ENCODE measurements at regions not wholly inside any gene's neighbourhood (a gene's known extent, or its start where the extent isn't known, plus 50 kb on each side); places are given as distances from the start of the nearest gene placed in this dataset.
"Not testable (repeated sequence)": the region's sequence is repeated elsewhere in the genome, so short reads cannot be mapped to it uniquely, and the experiment has no call there.

DNA sequence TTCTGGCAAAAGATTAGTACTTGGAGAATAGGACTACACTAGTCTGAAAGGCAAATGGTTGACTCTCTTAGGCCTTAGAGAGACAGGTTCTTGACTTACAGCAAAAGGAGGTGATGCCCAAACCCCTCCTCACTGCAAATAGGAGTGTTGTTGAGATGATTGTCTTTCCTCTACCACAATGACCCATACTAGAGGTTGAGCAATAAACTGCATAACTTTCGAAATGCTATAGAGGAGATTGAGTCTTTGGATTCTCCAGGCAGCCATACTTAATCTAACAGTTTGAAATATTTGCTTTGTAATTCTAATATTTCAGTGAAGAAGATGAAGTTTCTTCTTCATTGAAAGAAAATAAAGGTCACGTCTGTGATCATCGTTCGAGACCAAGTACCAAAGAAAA lies 498.5 kb upstream of the GBE1 start:
- no peak for DNase-seq

DNA sequence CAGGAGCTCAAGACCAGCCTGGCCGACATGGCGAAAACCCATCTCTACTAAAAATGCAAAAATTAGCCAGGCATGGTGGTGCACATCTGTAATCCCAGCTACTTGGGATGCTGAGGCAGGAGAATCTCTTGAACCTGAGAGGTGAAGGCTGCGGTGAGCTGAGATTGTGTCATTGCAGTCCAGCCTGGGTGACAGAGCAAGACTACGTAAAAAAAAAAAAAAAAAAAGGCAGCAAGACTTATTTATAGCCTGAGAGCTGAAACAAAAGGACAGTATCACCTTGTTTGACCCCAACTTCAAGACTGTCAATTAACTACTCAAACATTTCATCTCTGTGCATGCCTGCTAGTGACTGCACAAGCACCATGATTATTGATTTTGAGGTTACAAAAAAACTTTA lies 478.9 kb upstream of the GBE1 start:
- DNase-seq: no peak

DNA sequence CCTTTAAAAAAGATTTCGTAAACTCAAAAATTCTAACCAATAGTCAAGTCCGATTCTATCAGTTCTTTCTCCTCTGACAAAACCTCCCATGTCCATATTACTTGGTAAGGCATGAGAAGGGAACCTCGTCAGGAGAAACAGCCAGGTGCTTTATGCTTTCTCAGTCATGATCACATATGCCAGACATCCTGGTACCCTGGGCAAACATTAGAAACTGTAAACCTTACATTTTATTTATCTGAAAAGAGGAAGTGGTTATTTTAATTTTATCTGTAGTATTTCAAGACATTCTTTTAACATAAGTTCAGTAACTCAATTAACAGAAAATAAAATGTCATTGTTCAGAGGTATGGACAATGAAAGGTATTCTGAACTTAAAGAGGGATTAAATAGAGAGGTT lies 474.8 kb upstream of the GBE1 start:
- no peak for DNase-seq

DNA sequence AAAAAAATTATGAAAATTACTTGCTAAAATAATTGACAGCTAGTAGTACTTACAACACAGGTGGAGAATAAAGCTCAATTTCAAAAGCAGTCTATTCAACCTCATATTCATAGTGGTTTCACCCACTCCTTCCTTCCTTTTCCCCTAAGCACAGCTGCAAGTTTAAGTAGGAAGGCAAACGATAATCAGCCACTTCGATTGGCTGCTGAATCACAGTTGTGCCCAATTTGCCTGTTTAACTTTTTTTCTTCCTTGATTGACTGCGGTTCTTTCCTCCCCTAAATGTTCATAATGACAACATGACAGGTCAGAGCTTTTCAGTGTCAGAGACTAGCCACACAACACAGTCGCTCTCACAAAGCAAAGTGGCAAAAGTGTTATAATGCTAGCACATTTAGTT lies 468.0 kb upstream of the GBE1 start:
- DNase-seq: no peak

DNA sequence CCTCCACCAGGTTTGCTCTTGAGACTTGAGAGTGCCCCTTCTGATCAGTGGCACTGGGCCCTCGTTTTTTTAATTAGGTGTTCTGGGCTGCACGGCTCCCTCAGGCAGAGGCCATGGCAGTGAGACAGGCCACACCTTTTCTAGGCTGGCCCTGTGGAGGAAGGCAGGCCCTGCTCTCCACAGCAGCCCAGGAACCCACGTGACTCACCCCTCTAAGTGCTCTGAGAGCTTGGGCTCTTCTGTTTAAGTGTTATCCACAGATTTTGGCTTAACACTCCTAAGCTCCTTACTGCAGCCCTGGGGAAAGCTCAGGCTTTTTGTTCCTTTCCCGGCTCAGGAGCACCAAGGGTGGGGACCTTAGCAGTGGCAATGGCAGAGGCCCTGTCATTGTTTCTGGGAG lies 463.2 kb upstream of the GBE1 start:
- peak; percentile 33 to 74 for DNase-seq

DNA sequence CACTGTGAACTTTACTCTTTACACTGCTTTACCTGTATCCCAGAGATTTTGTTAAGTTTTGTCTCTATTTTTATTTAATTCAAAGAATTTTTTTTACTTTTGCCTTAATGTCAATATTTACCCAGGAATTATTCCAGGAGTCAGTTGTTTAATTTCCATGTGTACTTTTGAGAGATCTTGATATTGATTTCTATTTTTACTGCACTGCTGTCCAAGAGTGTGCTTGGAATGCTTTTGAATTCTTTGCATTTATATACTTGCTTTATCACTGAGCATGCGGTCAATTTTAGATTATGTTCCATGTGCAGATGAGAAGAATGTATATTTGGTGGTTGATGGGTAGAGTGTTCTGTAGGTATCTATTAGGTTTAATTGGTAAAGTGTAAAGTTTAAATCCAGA lies 461.0 kb upstream of the GBE1 start:
- DNase-seq: no peak

DNA sequence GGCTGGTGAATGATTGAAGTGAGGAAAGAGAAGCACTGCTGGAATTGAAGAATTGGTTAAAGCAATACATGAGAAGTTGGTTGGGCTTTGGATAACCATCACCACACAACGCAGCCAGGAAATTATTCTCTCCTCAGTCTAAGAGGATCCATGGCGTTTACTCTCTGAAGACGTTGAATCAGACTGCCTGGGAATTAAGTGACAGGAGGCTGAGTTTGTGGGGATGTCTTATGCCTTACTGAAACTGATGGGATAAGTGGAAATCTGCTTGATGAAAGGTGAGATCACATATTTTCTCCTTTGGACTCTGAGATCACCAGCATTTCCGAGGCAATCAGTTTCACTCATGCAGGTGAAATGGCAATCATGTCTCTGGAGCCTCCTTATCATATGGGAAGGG lies 456.1 kb upstream of the GBE1 start:
- DNase-seq: no peak

DNA sequence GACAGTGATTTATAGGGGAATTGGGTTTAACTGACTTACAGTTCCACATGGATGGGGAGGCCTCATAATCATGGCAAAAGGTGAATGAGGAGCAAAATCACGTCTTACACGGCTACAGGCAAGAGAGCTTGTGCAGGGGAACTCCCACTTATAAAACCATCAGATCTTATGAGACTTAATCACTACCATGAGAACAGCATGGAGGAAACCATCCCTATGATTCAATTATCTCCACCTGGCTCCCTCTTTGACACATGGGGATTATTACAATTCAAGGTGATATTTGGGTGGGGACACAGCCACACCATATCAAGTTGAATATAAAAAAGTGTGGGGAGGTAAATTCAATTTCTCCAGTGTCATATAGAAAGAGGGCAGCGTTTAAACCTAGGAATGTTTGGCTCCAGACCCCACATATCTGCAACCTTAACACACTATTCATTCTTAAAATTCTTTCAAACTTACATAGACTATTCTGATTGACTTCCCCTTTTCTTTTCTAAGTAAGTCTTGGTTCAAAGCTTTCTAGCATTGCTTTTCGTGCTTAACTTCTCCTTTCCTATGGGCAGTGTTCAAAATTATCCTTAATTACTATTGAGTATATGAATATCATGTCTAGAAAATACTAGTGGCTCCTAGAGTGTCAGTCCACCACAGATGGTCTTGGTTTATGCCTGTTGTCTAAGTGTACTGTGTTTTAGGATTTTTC lies 446.7 kb upstream of the GBE1 start:
- no peak for DNase-seq

DNA sequence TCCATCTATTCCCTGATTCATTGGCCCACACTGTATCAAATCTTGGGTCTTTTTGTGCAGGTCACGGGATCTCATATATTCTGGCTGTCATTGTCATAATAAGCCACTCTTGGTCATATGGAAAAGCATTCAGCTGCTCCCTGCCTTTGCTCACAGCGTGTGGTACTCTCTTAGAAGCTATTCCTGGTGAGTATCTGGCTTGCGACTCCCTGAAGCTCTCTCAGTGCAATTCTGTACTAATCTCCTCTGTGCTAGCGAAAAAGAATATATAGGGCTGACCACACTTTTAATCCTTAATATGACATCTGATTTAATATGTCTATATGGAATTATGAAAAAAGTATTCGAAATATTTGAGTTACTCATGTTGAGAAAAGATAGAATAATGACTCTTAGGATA lies 440.8 kb upstream of the GBE1 start:
- DNase-seq: no peak

DNA sequence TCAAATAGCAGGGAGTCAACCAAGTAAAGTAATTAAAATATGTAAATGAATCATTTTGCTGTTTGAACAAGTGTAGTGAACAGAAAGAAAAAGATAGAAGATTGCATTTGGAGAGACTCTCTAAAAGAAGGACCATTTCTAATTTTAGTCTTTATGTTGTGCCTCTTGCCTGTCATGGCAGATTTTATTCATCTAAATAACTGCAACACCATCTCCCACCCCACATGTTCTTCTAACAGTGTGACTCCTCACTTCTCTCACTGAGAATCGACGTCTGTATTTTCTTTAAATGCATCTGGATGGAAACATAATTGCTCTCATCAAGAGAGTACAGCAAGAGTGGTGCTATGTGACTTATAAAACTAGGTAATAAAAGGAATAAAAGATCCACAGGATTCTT lies 439.9 kb upstream of the GBE1 start:
- DNase-seq: no peak

DNA sequence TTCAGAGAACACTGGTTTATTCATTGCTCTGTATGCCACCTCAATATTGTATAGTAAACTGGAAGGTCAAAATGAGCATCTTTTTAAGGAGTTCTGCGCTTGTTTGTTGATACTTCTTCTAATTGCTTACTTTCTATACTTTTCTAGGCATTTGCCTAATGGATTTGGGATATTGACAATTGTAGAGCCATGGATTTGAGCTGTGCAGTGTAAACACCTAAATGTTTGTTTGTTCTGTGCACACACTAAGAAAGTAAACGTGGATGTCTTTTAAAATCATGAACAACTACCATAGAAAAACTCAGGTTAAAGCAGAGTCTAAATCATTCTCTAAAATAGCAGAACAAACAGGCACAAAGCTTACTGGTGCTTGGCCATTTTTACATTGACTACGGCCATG lies 436.6 kb upstream of the GBE1 start:
- no peak for DNase-seq

DNA sequence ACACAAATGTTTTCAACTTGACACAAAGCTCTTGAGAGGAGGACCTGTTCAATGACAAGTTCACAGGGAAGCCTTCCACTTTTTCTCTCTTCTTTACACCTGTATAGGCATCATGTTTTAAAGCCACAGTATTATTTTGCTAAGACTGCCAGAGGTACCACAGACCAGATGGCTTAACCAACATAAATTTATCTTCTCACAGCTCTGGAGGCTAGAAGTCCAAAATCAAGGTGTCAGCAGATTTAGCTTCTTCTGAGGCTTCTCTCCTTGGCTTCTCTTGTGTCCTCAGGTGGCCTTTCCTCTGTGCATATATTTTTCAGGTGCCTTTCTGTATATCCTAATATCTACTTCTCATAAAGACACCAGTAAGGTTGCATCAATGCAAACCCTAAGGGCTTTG lies 435.2 kb upstream of the GBE1 start:
- DNase-seq: no peak

DNA sequence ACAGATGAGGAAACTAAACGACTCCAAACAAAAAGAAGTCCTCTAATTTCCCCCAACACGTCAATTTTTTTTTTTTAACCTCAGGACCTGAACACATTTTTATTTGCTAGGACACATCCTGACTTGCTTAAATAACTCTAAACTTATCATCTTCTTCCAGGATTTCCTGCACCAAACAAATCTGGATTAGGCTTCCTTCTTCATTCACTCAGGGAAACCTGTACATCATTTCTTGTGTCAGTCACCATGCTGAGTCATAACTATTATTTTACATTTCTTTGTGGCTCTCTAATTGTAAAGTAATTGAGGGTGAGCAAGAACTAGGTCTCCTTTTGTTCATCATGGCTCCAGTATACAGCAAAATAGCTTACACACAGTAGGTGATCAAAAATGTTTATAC lies 433.4 kb upstream of the GBE1 start:
- DNase-seq: no peak

DNA sequence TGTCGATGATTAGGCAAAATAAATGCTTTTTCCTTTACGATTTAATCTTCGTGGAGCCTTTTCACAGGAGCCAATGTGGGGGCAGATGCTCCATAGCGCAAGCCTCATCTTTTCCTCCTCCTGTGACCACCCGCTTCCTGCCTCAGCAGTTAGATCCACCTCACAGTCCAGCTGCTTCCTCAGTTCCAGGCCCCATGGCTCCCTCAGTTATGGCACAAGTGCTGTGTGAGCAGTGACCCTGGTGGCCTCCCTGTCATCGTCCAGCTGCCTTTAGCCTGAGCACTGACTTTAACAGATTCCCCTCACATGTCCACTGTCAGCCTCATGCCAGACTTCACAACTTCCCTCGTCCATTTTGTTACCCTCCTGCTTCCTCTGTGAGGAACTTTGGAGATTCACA lies 424.6 kb upstream of the GBE1 start:
- DNase-seq: no peak

DNA sequence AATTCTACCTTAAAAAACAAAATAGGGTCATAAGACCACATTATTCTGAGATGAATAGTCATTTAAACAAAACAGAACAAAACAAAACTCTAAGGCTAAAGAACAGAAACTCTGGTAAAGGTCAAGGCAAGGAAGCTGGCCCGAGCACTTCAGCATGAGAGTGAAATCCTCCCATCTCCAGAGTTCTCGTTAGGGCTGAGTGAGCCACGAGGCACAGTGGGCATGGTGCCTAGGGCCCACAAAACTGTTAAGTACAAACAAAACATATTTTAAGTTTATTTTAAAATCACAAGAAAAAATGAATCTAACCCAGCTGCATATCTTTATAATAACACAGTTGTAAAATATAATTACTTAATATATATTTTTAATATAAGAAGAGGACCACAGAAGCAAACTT lies 417.8 kb upstream of the GBE1 start:
- DNase-seq: no peak

DNA sequence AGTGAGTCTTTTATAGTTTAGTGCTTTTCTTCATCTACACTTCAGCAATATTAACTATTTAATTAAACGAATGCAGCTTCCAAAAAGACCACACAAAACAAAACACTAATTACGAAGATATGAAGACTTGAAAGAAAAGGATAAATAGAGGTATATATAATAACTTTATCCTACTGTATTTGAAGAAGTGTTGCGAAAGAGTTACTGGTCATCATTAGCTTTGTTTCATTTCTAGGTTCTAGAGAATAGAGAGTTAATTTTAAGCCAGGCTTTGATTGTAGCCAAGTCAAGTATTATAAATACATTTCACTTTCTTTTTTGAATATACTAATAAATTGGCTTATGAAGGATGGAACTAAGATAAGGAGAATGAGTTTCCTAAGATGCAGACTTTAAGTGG lies 416.8 kb upstream of the GBE1 start:
- DNase-seq: no peak

DNA sequence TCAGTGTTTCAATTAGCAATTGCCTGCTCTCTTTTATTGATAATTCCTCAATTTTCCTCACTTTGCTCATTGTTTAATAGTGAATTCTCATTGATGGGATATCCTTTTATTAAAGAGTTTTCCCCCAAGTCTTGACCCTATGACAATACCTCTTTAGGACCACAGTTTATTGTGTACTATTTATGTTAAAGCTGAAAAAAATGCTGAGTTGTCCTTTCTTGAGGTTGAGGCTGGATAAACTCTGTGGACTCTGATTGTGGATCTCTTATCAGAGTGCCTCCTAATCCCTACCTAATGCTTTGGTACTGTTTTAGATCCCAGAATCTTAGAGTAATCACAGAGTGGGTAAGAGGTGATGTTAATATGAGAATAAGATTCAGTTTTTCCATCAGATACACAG lies 416.3 kb upstream of the GBE1 start:
- DNase-seq: no peak

DNA sequence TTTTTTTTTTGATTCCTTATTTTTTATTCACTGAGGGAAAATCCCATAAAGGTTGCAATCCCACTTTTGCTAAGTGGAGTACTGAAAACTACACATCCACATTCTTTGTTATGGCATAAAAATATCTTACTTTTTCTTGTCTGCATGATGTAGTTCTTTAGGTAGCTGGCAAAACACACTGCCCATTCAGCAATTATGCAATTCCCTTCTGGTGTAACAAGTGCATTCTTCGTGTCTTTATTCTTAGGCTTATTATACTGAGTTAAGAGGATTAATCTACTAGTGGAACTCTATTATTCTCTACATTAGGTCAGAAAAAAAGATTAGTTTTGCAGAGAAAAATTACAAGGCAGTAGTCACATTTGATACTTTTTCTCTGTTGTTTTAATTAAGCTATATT lies 403.8 kb upstream of the GBE1 start:
- DNase-seq: peak in 1 of 2 experiments; percentile 40

DNA sequence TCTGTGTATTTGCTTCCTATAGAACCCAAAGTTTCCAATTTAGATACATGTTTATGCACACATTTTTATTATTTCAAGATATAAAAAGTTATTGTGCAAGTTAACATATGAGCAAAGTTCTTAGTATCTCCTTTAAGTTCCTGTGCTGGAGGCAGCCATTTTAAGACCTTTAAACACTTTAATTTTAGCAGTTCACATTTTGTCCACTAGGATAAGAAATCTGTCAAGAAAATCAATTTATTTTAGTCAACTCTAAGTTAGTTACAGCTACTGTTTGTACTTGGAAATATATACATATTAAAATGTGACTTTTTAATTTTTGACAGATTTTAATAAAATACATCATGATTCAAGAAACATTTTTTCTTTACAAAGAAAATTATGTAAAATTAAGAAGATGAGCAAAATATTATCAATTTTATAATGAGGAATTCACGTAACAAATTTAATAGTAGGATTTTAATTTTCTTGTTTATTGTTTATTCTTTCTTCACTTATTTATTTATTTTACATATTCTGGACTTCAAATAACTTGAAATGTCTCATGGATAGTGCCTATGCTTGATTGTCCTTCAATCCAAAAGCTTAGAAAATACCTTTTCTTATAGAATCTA lies 402.6 kb upstream of the GBE1 start:
- peak in 1 of 2 experiments; percentile 16 for DNase-seq

DNA sequence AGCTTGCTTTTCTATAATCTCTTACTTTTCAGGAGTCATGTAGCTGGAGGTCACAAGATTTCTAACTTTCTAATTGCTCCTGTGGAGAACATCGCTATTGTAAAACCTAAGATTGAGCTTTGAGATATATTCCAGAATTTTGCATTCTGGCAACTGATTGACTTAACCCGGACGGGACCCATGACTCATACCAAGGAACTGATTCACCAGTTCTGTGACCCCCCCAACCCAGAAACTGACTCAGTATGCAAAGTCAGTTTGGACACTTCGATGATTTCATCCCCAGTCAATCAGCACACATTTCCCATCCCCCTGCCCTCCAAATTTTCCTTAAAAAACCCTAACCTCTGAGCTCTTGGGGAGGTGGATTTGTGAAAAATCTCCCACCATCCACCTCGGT lies 396.5 kb upstream of the GBE1 start:
- no peak for DNase-seq

DNA sequence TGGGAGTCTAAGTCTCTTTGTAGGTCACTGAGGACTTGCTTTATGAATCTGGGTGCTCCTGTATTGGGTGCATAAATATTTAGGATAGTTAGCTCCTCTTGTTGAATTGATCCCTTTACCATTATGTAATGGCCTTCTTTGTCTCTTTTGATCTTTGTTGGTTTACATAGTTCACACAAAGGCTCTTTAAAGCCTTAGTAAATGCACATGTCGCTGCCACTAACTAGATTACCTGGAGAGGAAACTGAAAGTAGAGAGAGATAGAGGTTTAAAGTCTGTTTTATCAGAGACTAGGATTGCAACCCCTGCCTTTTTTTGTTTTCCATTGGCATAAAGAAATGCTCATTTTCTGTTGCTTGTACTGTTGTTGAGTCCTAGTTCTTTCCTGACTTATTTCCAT lies 392.4 kb upstream of the GBE1 start:
- DNase-seq: not testable (repeated sequence)

DNA sequence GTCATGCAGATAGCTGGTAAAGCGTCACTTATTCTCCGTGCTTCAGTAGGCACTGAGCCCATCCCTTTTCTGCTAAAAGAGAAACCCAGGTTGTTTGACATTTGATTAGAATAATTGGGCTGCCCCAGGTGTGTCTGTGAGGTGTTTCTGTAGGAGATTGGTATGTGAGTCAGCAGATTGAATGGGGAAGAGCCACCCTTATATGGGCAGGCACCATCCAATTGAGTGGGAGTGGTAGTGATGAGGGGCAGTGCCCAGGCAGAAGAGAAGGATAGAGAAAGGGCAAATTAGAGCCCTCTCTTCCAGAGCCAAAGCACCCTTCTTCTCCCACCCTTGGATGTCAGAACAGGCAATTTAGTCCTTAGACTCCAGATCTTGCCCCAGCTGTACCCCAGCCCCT lies 384.3 kb upstream of the GBE1 start:
- DNase-seq: no peak

DNA sequence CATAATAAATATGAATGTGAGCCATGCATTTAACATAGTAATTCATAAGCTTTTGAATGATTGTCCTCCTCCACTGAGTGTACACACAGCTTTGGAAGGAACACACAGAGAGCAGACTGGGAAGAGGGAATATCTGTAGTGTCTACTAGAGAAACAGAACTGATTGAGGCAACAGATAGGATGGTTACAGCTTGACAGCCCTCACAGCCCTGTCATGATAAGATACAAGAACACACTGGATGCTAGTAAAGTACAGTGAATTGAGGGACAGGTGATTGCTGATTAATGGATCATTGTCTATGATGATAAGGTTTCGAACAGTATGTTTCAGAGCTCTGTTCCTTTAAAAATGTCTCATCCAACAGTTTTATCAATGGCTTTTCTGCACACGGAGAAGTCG lies 383.4 kb upstream of the GBE1 start:
- no peak for DNase-seq

DNA sequence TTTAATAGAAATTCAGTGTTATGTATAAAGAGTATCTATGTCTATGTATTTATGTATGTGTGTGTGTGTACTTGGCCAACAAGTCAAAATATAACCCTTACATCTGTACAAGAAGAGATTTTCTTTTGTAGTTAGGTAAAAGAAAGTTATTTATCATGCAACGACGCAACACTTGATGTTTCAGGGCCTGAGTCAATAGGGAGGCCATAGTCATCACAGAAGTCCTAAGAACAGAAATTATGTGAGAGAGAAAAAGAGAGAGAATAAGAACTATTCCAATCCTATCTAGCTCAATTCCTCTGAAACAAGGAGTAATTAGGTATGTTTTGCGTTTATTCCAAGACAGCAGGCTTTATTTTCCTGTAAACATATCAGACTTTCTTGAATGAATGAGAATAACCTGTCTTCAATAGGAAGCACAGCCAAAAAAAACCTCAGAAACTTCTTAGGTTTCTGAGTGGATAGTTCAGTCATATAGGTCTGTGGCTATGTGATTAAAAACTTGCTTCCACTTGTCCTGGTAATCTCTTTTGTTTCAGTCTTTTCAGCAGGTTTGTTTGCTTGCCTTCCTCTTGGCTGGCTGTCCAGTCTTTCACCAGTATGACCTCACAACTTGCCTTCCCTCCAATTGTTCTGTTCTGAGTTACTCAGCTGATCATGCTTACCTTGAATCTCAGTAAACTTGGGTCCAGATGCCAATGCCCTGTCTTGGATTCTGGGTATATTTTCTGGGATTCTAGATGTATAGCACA lies 382.4 kb upstream of the GBE1 start:
- no peak for DNase-seq

DNA sequence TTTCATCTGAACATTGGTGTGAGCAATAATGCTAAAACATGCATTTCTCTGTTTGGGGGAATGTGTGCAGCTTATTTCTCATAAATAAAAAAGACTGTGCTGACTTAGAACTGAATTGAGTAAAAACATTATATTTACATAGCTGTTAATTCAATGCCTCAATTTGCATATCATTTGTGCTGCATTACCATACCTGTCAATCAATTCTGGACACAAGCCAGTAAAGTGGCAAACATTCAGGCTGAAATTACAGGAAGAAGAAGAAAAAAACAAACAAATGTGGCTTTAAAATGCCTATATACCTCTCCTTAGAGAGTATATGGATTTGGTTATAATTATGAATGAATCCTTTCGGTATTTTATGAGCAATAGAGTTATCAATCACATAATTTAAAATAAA lies 380.1 kb upstream of the GBE1 start:
- no peak for DNase-seq

All from NCI-H524 (cell line).